Posterior vena cava (tissue), 2 donors: ENCODE measurements at regions not wholly inside any gene's neighbourhood (a gene's known extent, or its start where the extent isn't known, plus 50 kb on each side); places are given as distances from the start of the nearest gene placed in this dataset.
"Not testable (repeated sequence)": the region's sequence is repeated elsewhere in the genome, so short reads cannot be mapped to it uniquely, and the experiment has no call there.

Source experiments
- DNase-seq: peaks from one replicate; pipeline ENCODE4 v3.0.0-alpha.2; 2020; ENCODE audit warnings: low spot score
- intact Hi-C, 2 donors: fragments of 100-400 bp; cut with DNase I; formaldehyde crosslinking; loops; one replicate each; pipeline versions ENCODE4 v1.14.1 to v1.14.2; 2022 to 2023
- donor health status: DM: yes; HTN: yes; CAD: no.
- donor health status: DM: yes; HTN: yes; CAD: no.

GRCh38 chr10:121690152-121690848, 92.1 kb upstream of the FGFR2 start:
- DNase-seq, result no peak
- intact Hi-C loops, result no loop called here

- no peak for DNase-seq
- intact Hi-C loops, result no loop called here
Measured at GRCh38 chr10:121687095-121687813, 89.0 kb upstream of the FGFR2 start.

GRCh38 chr10:121684276-121684675, 86.0 kb upstream of the FGFR2 start:
- intact Hi-C loops, result no loop called here
- no peak for DNase-seq

- DNase-seq, result no peak
- intact Hi-C loops, result no loop called here
Measured at GRCh38 chr10:121683816-121684215, 85.6 kb upstream of the FGFR2 start.

GRCh38 chr10:121683366-121683765, 85.1 kb upstream of the FGFR2 start:
- intact Hi-C loops, result no loop called here
- DNase-seq, result no peak

GRCh38 chr10:121681997-121682687, 83.9 kb upstream of the FGFR2 start:
- no peak for DNase-seq
- intact Hi-C loops, result no loop called here

GRCh38 chr10:121680879-121681655, 82.8 kb upstream of the FGFR2 start:
- no peak for DNase-seq
- intact Hi-C loops, result no loop called here

- DNase-seq, result no peak
- intact Hi-C loops, result loop anchor here in 1 of 2 donors (5.0 kb wide), 1 partner anchor 853 kb away; no protein-coding TSS in a partner anchor
Measured at GRCh38 chr10:121679916-121680315, 81.7 kb upstream of the FGFR2 start.

- no peak for DNase-seq
- intact Hi-C loops, result loop anchor here in 1 of 2 donors (5.0 kb wide), 1 partner anchor 851 kb away; no protein-coding TSS in a partner anchor
Measured at GRCh38 chr10:121678631-121679174, 80.5 kb upstream of the FGFR2 start.

GRCh38 chr10:121677880-121678279, 79.6 kb upstream of the FGFR2 start:
- intact Hi-C loops, result loop anchor here in 1 of 2 donors (5.0 kb wide), 1 partner anchor 851 kb away; no protein-coding TSS in a partner anchor
- no peak for DNase-seq

GRCh38 chr10:121675344-121675743, 77.1 kb upstream of the FGFR2 start:
- intact Hi-C loops, result loop anchor here in 1 of 2 donors (5.0 kb wide), 1 partner anchor 848 kb away; no protein-coding TSS in a partner anchor

GRCh38 chr10:121674885-121675284, 76.6 kb upstream of the FGFR2 start:
- DNase-seq, result no peak
- intact Hi-C loops, result loop anchor here in 1 of 2 donors (5.0 kb wide), 1 partner anchor 848 kb away; no protein-coding TSS in a partner anchor

More at GRCh38 chr10:121675344-121675743, 77.1 kb upstream of the FGFR2 start:
- no peak for DNase-seq

GRCh38 chr10:121672733-121673132, 74.5 kb upstream of the FGFR2 start:
- DNase-seq, result no peak
- intact Hi-C loops, result no loop called here

- intact Hi-C loops, DNase-seq: not testable (repeated sequence)
Measured at GRCh38 chr10:121669840-121670239, 71.6 kb upstream of the FGFR2 start.

GRCh38 chr10:121669028-121669374, 70.8 kb upstream of the FGFR2 start:
- intact Hi-C loops, result no loop called here
- no peak for DNase-seq

- intact Hi-C loops, result no loop called here
- no peak for DNase-seq
Measured at GRCh38 chr10:121668314-121669027, 70.2 kb upstream of the FGFR2 start.

- DNase-seq, result no peak
- intact Hi-C loops, result no loop called here
Measured at GRCh38 chr10:121667948-121668313, 69.7 kb upstream of the FGFR2 start.

GRCh38 chr10:121665809-121666208, 67.6 kb upstream of the FGFR2 start:
- intact Hi-C loops, result no loop called here
- DNase-seq, result no peak
